HG03064 (cell line): ENCODE measurements at regions not wholly inside any gene's neighbourhood (a gene's known extent, or its start where the extent isn't known, plus 50 kb on each side); places are given as distances from the start of the nearest gene placed in this dataset.

Experiments used
- ATAC-seq: cut with Tn5 transposase; IDR thresholded peaks from one replicate; pipeline ENCODE4 v1.9.1; 2021; ENCODE audit warnings: low read depth; ENCODE audit not compliant: unreplicated experiment

- ATAC-seq = no peak
Measured at GRCh38 chr13:109671919-109672318, 114.5 kb downstream of the IRS2 start.

DNA sequence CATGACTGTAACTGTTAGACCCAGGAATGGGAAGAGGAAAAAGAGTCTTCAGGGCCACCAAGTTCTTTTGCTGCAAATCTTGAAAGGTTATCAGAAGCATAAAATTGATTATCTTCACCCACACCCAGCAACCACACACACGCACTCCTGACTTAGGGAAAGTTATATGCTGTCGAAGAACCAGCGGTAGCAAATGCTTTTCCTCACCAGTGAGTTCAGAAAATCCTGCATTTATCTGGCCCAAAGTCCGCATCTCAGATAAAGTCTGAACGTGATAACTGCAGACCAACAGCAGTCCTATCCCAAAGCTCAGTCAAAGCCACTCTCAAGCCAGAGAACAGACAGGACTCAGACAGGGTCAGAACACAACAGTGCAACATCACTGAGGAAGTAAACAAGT is 115.6 kb downstream of the IRS2 start:
- no peak for ATAC-seq

GRCh38 chr13:109669956-109670355 is 116.4 kb downstream of the IRS2 start:
- ATAC-seq = no peak

GRCh38 chr13:109669234-109669612 is 117.2 kb downstream of the IRS2 start:
- no peak for ATAC-seq

DNA sequence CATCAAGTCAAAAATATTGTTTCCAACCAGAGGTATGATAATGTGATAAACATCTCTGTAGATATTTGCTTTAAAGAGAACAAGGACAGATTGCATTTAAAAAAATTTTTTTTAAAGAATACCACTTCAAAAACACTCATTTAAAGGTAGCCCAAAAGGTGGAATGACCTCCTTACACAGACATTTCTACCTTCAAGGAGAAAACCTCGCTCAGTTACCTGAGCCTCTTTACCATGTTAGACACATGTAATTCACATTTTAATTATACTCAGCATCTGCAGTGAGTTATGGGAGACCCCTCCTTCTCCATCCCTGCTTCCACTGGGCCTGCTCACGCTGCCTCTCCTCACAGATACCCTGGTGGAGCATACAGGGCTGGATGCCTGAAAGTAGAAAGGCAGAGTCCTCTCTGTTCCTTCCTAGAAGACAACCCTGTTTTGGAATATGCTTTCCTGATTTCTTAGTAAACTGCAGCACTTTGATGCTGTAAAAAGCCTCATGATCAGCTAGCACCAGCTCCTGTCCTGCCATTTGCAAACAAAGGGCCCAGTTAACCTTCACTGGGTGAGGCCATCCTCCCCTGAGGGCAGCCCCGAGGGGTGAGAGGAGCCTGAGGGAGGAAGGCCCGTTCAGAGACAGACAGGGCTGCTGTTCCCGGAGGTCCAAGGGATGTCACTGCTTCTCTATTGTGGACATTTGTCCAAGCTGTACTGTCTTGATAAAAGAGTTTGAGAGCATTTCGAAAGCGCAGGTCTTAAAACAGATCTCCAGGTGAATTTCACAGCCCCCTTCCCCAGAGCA is 117.8 kb downstream of the IRS2 start:
- ATAC-seq = no peak

DNA sequence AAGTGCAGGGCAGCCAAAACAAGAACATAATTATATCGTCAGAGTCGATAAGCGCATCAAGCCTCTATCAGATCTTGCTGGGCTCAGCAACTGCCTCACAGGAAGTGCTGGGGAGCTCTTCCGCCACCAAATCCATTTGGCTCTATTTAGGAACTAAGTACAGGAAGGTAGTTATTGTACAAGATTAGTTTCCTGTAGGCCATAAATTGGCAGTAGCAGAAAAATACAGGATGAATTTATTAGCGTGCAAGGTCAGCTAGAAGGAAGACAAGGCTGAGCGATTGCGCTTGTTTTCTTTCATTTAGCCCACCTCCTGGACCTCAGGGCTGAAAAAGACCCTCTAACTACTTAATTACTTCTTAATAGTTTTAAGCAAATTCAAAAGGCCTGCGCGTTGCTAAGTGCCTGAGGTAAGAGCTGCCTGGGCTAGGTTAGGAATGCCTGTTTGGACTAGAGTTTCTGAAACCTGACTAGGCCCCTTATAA is 118.5 kb downstream of the IRS2 start:
- ATAC-seq = no peak

GRCh38 chr13:109667056-109667455 is 119.3 kb downstream of the IRS2 start:
- no peak for ATAC-seq

- ATAC-seq = no peak
Measured at GRCh38 chr13:109666656-109667055, 119.7 kb downstream of the IRS2 start.

GRCh38 chr13:109665781-109666249 is 120.6 kb downstream of the IRS2 start:
- no peak for ATAC-seq

DNA sequence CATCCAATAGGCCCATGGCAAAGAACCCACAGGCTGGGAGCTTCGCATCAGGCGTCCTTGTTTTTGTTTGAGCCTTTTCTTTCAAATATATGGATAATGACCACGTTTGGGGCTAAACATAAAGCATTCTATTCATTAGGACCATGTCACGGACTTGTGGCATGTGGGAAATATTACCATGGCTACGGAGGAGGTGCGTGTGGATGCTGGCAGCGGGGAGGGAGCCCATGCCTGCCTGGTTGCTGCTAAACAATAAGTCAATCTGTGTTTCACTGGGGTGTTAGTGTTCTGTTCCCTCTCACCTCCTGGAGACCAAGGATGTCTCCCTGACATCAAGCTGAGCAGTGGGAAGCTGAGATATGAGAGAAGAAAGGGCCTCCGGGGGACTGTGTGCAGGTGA is 121.1 kb downstream of the IRS2 start:
- no peak for ATAC-seq

- ATAC-seq = no peak
Measured at GRCh38 chr13:109657395-109657794, 129.0 kb downstream of the IRS2 start.

DNA sequence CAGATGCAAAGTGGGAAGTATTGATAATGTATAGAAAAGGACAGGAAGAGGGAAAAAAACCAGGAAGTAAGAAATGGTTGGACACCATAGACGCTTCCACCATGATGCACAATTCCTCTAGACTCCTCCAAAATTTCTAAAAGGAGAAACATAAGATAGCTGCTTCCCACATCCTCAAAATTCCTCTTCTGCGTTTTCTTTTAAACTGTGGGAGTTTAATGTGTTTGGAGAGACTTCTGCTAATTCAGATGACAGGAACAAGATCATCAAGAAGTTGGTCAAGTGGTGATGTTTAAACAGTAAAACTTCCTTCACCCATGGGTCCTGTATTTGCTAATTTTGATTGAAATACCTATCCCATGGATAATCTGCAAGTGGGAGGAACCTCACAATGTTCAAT is 130.2 kb downstream of the IRS2 start:
- no peak for ATAC-seq

- no peak for ATAC-seq
Measured at GRCh38 chr13:109655611-109656010, 130.8 kb downstream of the IRS2 start.

DNA sequence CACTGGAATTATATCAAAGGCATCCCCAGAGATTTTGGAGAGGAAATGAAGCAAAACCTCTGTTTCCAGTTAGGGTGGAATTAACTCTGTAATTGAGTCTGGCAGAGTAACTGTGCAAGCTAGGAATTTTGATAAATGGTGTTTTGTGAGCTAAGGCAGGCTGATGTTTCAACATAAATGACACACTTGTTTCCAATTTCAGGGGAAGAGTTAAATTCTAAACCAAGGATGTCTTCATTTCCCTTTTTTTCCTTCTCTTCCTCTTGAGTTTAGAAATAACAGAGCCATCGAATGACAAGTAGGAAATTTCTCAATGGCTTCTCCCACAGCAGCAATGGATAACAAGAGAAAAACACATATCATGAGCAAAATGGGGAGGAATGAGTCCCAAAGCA is 131.2 kb downstream of the IRS2 start:
- ATAC-seq = no peak

DNA sequence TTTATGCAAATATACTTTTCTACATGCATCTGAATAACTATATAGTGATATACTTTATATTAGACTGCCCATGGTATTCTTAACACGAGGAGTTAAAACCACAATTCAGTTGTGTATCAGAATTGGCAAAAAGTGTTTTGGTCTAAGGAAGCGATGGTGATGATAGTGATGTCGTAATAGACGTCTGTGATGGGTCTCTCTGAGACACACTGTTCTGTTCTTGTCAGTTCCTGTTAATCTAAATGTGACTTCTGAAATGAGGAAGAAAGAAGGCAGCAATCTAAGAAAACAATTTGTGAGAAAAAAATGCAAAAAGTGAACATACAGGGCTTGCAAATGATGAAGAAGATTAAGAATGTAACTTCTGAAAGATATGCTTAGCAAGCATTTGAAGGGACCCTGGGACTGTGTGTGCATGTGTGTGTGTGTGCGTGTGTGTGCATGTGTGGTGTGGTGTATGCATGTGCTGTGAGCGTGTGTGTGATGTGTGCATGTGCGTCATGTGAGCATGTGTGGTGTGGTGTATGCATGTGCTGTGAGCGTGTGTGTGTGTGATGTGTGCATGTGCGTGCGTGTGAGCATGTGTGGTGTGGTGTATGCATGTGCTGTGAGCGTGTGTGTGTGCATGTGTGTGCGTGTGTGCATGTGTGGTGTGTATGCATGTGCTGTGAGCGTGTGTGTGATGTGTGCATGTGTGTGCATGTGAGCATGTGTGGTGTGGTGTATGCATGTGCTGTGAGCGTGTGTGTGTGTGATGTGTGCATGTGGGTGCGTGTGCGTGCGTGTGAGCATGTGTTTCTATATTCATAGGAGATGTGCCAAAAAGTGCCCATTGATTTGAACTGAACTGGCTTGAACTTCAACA is 131.8 kb downstream of the IRS2 start:
- no peak for ATAC-seq

- ATAC-seq = no peak
Measured at GRCh38 chr13:109652531-109652930, 133.9 kb downstream of the IRS2 start.

GRCh38 chr13:109651854-109652253 is 134.5 kb downstream of the IRS2 start:
- ATAC-seq = no peak

- ATAC-seq = no peak
Measured at GRCh38 chr13:109651311-109651710, 135.1 kb downstream of the IRS2 start.

- ATAC-seq = no peak
Measured at GRCh38 chr13:109650861-109651260, 135.5 kb downstream of the IRS2 start.

- ATAC-seq = no peak
Measured at GRCh38 chr13:109649713-109650112, 136.7 kb downstream of the IRS2 start.

- no peak for ATAC-seq
Measured at GRCh38 chr13:109647699-109648098, 138.7 kb downstream of the IRS2 start.

- no peak for ATAC-seq
Measured at GRCh38 chr13:109647053-109647452, 139.3 kb downstream of the IRS2 start.
